ENCODE measurements at regions not wholly inside any gene's neighbourhood (a gene's known extent, or its start where the extent isn't known, plus 50 kb on each side); places are given as distances from the start of the nearest gene placed in this dataset.

- no peak for TF ChIP-seq CTCF (conservative IDR thresholded peaks at IDR 0.05; ENCODE audit: low read depth in 2 of 2)
- TF ChIP-seq NANOG (IDR thresholded peaks at IDR 0.05; ENCODE audit: borderline replicate concordance) = no peak
- no peak for TF ChIP-seq POLR2AphosphoS5 (IDR thresholded peaks at IDR 0.05; ENCODE audit: low read depth)
- no peak for TF ChIP-seq JUNB (IDR thresholded peaks at IDR 0.05; ENCODE audit: unreplicated experiment)
- no peak for TF ChIP-seq EZH2 (IDR thresholded peaks at IDR 0.05; ENCODE audit: low read depth, unreplicated experiment)
- no peak for TF ChIP-seq EZH2phosphoT487 (IDR thresholded peaks at IDR 0.05; ENCODE audit: unreplicated experiment)
- TF ChIP-seq REST (IDR thresholded peaks at IDR 0.05; ENCODE audit: unreplicated experiment) = no peak
- no peak for TF ChIP-seq CREB1 (CRISPR knock-in tag; IDR thresholded peaks at IDR 0.05; ENCODE audit: low read depth)
- no peak for TF ChIP-seq ZNF462 (CRISPR knock-in tag; IDR thresholded peaks at IDR 0.05)
- no peak for TF ChIP-seq ZNF331 (CRISPR knock-in tag; IDR thresholded peaks at IDR 0.05; ENCODE audit: low read depth)
Observed at GRCh38 chr15:66929843-66930402, 135.5 kb upstream of the SMAD3 start.

Measured in GM23338 (cell line).